HEK293 (cell line): ENCODE measurements at regions not wholly inside any gene's neighbourhood (a gene's known extent, or its start where the extent isn't known, plus 50 kb on each side); places are given as distances from the start of the nearest gene placed in this dataset.

Experiments
- CTCF ChIP-seq: fragments of 450-650 bp; formaldehyde crosslinking; IDR thresholded peaks from 2 replicates; pipeline ENCODE4 v1.5.1; 2016; ENCODE audit warnings: missing biosample characterization, missing genetic modification characterization
- ZBTB49 ChIP-seq: fragments of 450-650 bp; formaldehyde crosslinking; IDR thresholded peaks from 2 replicates; pipeline ENCODE4 v1.5.1; 2016; ENCODE audit warnings: missing biosample characterization, missing genetic modification characterization, low read depth
- ZNF140 ChIP-seq: fragments of 450-650 bp; formaldehyde crosslinking; IDR thresholded peaks from 2 replicates; pipeline ENCODE4 v1.5.1; 2016; ENCODE audit warnings: missing biosample characterization, missing genetic modification characterization
- ZNF707 ChIP-seq: fragments of 450-650 bp; formaldehyde crosslinking; IDR thresholded peaks from 2 replicates; pipeline ENCODE4 v1.5.1; 2016; ENCODE audit warnings: missing biosample characterization, missing genetic modification characterization

- TF ChIP-seq ZNF707 (tag by site-specific recombination): no peak
- TF ChIP-seq CTCF (tag by site-specific recombination): no peak
- no peak for TF ChIP-seq ZBTB49 (tag by site-specific recombination)
- no peak for TF ChIP-seq ZNF140 (tag by site-specific recombination)
Measured at GRCh38 chr2:123371535-123371934, 653.6 kb upstream of the CNTNAP5 start.
